Nucleus accumbens (tissue), 56 donors: ENCODE measurements at regions not wholly inside any gene's neighbourhood (a gene's known extent, or its start where the extent isn't known, plus 50 kb on each side); places are given as distances from the start of the nearest gene placed in this dataset.
A peak's percentile ranks its signal among the peaks of the same experiment; 100 is the strongest.
"Not testable (repeated sequence)": the region's sequence is repeated elsewhere in the genome, so short reads cannot be mapped to it uniquely, and the experiment has no call there.

Experiments used
- DNase-seq, 56 donors: peaks; one replicate each; lab custom pipeline; 2025; lab: John Stamatoyannopoulos, UW

GRCh38 chr14:71237556-71237955 lies 330.3 kb downstream of the PCNX1 start:
- no peak for DNase-seq

GRCh38 chr14:71238835-71239234 lies 331.6 kb downstream of the PCNX1 start:
- DNase-seq, result no peak

GRCh38 chr14:71240171-71240570 lies 332.9 kb downstream of the PCNX1 start:
- no peak for DNase-seq

- DNase-seq, result no peak
Measured at GRCh38 chr14:71240866-71241520, 333.7 kb downstream of the PCNX1 start.

GRCh38 chr14:71242237-71242748 lies 335.0 kb downstream of the PCNX1 start:
- DNase-seq, result peak in 2 of 56 donors; percentile 2 to 3

- DNase-seq, result no peak
Measured at GRCh38 chr14:71243697-71244096, 336.4 kb downstream of the PCNX1 start.

- no peak for DNase-seq
Measured at GRCh38 chr14:71244341-71244740, 337.1 kb downstream of the PCNX1 start.

GRCh38 chr14:71245659-71246361 lies 338.6 kb downstream of the PCNX1 start:
- no peak for DNase-seq

GRCh38 chr14:71246539-71246938 lies 339.3 kb downstream of the PCNX1 start:
- DNase-seq, result no peak

- DNase-seq, result no peak
Measured at GRCh38 chr14:71247106-71247505, 339.8 kb downstream of the PCNX1 start.

GRCh38 chr14:71248194-71248593 lies 340.9 kb downstream of the PCNX1 start:
- no peak for DNase-seq

- no peak for DNase-seq
Measured at GRCh38 chr14:71250347-71250746, 343.1 kb downstream of the PCNX1 start.

GRCh38 chr14:71250791-71251190 lies 343.5 kb downstream of the PCNX1 start:
- DNase-seq, result no peak

- not testable (repeated sequence) for DNase-seq
Measured at GRCh38 chr14:71254091-71254719, 346.9 kb downstream of the PCNX1 start.

- DNase-seq, result no peak
Measured at GRCh38 chr14:71261206-71261605, 353.9 kb downstream of the PCNX1 start.

GRCh38 chr14:71262441-71262840 lies 355.2 kb downstream of the PCNX1 start:
- no peak for DNase-seq

- DNase-seq, result no peak
Measured at GRCh38 chr14:71264260-71264659, 357.0 kb downstream of the PCNX1 start.

- DNase-seq, result no peak
Measured at GRCh38 chr14:71267007-71267513, 359.8 kb downstream of the PCNX1 start.

- no peak for DNase-seq
Measured at GRCh38 chr14:71267691-71268090, 360.4 kb downstream of the PCNX1 start.

GRCh38 chr14:71270111-71270510 lies 362.9 kb downstream of the PCNX1 start:
- no peak for DNase-seq

GRCh38 chr14:71271166-71271945 lies 364.1 kb downstream of the PCNX1 start:
- DNase-seq, result no peak
